A549 (cell line): ENCODE measurements at regions not wholly inside any gene's neighbourhood (a gene's known extent, or its start where the extent isn't known, plus 50 kb on each side); places are given as distances from the start of the nearest gene placed in this dataset.

Experiments used
- CHD2 ChIP-seq: fragments of 150-350 bp; IDR thresholded peaks from 2 replicates; pipeline ENCODE4 v1.6.1; 2014; ENCODE audit warnings: low read length; ENCODE audit not compliant: partially characterized antibody
- EP300 ChIP-seq, 2 experiments: fragments of >200 bp; sonication (Bioruptor Twin); formaldehyde crosslinking; IDR thresholded peaks; 2 replicates in 1 of 2; 3 replicates in 1 of 2; pipeline ENCODE4 v1.6.1; 2016 to 2017
- GATA3 ChIP-seq: IDR thresholded peaks from 2 replicates; pipeline ENCODE4 v1.6.1; 2012; ENCODE audit warnings: borderline replicate concordance
- KDM5A ChIP-seq: fragments of 200-600 bp; sonication (generic); IDR thresholded peaks from 2 replicates; pipeline ENCODE4 v1.6.1; 2016; ENCODE audit warnings: antibody characterized with exemption, mild to moderate bottlenecking
- NR3C1 ChIP-seq: fragments of >200 bp; sonication (Bioruptor Twin); formaldehyde crosslinking; IDR thresholded peaks from 3 replicates; pipeline ENCODE4 v1.6.1; 2017
- POLR2A ChIP-seq: IDR thresholded peaks from 2 replicates; pipeline ENCODE4 v1.6.1; 2012; ENCODE audit warnings: mild to moderate bottlenecking, low read length
- TF ChIP-seq, protein P1 (sequence below): fragments of 450-650 bp; IDR thresholded peaks from 2 replicates; pipeline ENCODE4 v1.6.1; 2014; ENCODE audit warnings: antibody characterized with exemption
- TF ChIP-seq, protein P2 (sequence below): fragments of >200 bp; sonication (Bioruptor Twin); formaldehyde crosslinking; IDR thresholded peaks from 3 replicates; pipeline ENCODE4 v1.5.1; 2016
- TF ChIP-seq, protein P3 (sequence below): fragments of 200-600 bp; sonication (generic); IDR thresholded peaks from 2 replicates; pipeline ENCODE4 v1.6.1; 2016; ENCODE audit warnings: antibody characterized with exemption, mild to moderate bottlenecking, moderate library complexity

DNA sequence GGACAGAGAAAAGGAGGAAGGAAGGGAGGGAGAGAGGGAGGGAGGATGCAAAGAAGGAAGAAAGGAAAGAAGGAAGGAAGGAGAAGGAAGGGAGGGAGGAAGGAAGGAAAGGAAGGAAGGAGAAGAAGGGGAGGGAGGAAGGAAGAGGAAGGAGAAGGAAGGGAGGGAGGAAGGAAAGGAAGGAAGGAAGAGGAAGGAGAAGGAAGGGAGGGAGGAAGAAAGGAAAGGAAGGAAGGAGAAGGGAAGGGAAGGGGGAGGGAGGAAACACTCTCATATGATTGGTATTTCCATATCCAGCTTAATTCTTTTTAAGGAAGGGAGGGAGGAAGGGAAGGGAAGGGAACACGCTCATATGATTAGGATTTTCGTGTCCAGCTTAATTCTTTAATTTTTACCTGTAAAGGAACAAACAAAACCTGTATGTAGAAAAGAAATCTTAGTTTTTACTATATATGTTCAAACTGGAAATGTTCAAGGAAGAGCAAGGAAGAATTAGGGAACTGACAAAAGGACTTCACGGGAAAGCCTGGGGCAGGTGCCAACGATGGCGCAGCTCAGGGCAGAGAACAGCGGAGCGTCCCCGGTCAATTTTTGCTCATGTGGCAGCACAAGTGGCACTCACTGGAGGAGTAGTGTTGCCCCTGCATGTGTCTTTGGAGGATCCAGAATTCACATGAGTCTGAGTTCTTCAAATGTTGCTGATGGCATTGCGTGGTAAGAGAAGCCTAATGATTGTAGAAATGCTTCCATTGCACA lies 228.6 kb downstream of the ZNF516 start:
- TF ChIP-seq, protein P1, sequence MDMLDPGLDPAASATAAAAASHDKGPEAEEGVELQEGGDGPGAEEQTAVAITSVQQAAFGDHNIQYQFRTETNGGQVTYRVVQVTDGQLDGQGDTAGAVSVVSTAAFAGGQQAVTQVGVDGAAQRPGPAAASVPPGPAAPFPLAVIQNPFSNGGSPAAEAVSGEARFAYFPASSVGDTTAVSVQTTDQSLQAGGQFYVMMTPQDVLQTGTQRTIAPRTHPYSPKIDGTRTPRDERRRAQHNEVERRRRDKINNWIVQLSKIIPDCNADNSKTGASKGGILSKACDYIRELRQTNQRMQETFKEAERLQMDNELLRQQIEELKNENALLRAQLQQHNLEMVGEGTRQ = no peak
- TF ChIP-seq, protein P2, sequence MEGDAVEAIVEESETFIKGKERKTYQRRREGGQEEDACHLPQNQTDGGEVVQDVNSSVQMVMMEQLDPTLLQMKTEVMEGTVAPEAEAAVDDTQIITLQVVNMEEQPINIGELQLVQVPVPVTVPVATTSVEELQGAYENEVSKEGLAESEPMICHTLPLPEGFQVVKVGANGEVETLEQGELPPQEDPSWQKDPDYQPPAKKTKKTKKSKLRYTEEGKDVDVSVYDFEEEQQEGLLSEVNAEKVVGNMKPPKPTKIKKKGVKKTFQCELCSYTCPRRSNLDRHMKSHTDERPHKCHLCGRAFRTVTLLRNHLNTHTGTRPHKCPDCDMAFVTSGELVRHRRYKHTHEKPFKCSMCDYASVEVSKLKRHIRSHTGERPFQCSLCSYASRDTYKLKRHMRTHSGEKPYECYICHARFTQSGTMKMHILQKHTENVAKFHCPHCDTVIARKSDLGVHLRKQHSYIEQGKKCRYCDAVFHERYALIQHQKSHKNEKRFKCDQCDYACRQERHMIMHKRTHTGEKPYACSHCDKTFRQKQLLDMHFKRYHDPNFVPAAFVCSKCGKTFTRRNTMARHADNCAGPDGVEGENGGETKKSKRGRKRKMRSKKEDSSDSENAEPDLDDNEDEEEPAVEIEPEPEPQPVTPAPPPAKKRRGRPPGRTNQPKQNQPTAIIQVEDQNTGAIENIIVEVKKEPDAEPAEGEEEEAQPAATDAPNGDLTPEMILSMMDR = no peak
- TF ChIP-seq POLR2A (no peak), EP300 (IDR thresholded peaks at IDR 0.05) (no peak), KDM5A (no peak), NR3C1 (no peak), CHD2 (no peak), GATA3 (no peak)
- TF ChIP-seq, protein P3, sequence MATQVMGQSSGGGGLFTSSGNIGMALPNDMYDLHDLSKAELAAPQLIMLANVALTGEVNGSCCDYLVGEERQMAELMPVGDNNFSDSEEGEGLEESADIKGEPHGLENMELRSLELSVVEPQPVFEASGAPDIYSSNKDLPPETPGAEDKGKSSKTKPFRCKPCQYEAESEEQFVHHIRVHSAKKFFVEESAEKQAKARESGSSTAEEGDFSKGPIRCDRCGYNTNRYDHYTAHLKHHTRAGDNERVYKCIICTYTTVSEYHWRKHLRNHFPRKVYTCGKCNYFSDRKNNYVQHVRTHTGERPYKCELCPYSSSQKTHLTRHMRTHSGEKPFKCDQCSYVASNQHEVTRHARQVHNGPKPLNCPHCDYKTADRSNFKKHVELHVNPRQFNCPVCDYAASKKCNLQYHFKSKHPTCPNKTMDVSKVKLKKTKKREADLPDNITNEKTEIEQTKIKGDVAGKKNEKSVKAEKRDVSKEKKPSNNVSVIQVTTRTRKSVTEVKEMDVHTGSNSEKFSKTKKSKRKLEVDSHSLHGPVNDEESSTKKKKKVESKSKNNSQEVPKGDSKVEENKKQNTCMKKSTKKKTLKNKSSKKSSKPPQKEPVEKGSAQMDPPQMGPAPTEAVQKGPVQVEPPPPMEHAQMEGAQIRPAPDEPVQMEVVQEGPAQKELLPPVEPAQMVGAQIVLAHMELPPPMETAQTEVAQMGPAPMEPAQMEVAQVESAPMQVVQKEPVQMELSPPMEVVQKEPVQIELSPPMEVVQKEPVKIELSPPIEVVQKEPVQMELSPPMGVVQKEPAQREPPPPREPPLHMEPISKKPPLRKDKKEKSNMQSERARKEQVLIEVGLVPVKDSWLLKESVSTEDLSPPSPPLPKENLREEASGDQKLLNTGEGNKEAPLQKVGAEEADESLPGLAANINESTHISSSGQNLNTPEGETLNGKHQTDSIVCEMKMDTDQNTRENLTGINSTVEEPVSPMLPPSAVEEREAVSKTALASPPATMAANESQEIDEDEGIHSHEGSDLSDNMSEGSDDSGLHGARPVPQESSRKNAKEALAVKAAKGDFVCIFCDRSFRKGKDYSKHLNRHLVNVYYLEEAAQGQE = no peak
